ENCODE measurements at regions not wholly inside any gene's neighbourhood (a gene's known extent, or its start where the extent isn't known, plus 50 kb on each side); places are given as distances from the start of the nearest gene placed in this dataset.
A peak's percentile ranks its signal among the peaks of the same experiment; 100 is the strongest.

- Mint-ChIP-seq H3K4me3 (ENCODE audit: unreplicated experiment) (no peak overlapping the region), H3K27ac (ENCODE audit: low read depth, unreplicated experiment) (no peak overlapping the region), H3K9me3 (ENCODE audit: unreplicated experiment) (no peaks in the 10 kb centered on the region), H3K36me3 (ENCODE audit: insufficient read depth, unreplicated experiment) (no peaks in the 10 kb centered on the region), H3K4me1 (ENCODE audit: insufficient read depth, unreplicated experiment) (no peaks in the 10 kb centered on the region), H3K27me3 (ENCODE audit: insufficient read depth, unreplicated experiment) (peaks cover 85% of the 10 kb centered on the region)
- TF ChIP-seq CTCF (IDR thresholded peaks at IDR 0.05; ENCODE audit: unreplicated experiment): no peak
- CTCF ChIA-PET: interaction anchor here (0.5 kb wide), 1 partner anchor 226 kb away, joined by 3 read pairs; no protein-coding TSS in a partner anchor
- intact Hi-C loops (cut with micrococcal nuclease): no loop called here
- POLR2A ChIA-PET: no interaction called here
- BruUV-seq (replicated peaks): no TSS peak
- DNase-seq (ENCODE audit: unreplicated experiment): no peak
Measured at GRCh38 chr17:53088481-53088880, 734.2 kb upstream of the KIF2B start.

- CTCF ChIA-PET: no interaction called here
- H3K4me3 Mint-ChIP-seq (ENCODE audit: unreplicated experiment): no peak overlapping the region
- no peaks in the 10 kb centered on the region for H3K36me3 Mint-ChIP-seq (ENCODE audit: insufficient read depth, unreplicated experiment)
- H3K27ac Mint-ChIP-seq (ENCODE audit: low read depth, unreplicated experiment): no peak overlapping the region
- H3K9me3 Mint-ChIP-seq (ENCODE audit: unreplicated experiment): no peaks in the 10 kb centered on the region
- no peak for TF ChIP-seq CTCF (IDR thresholded peaks at IDR 0.05; ENCODE audit: unreplicated experiment)
- DNase-seq (ENCODE audit: unreplicated experiment): no peak
- POLR2A ChIA-PET: no interaction called here
- intact Hi-C loops (cut with micrococcal nuclease): no loop called here
- H3K4me1 Mint-ChIP-seq (ENCODE audit: insufficient read depth, unreplicated experiment): no peaks in the 10 kb centered on the region
- no peaks in the 10 kb centered on the region for H3K27me3 Mint-ChIP-seq (ENCODE audit: insufficient read depth, unreplicated experiment)
- BruUV-seq (replicated peaks): no TSS peak
Measured at GRCh38 chr17:53061446-53061845, 761.3 kb upstream of the KIF2B start.

- no peaks in the 10 kb centered on the region for H3K4me1 Mint-ChIP-seq (ENCODE audit: insufficient read depth, unreplicated experiment)
- intact Hi-C loops (cut with micrococcal nuclease): no loop called here
Measured at GRCh38 chr17:53058031-53058430, 764.7 kb upstream of the KIF2B start.

GRCh38 chr17:53046781-53047180 lies 775.9 kb upstream of the KIF2B start:
- H3K27ac Mint-ChIP-seq (ENCODE audit: low read depth, unreplicated experiment): no peak overlapping the region
- TF ChIP-seq CTCF (IDR thresholded peaks at IDR 0.05; ENCODE audit: unreplicated experiment): no peak
- H3K27me3 Mint-ChIP-seq (ENCODE audit: insufficient read depth, unreplicated experiment): no peaks in the 10 kb centered on the region
- POLR2A ChIA-PET: interaction anchor here (0.6 kb wide), 1 partner anchor 1447 kb away, joined by 3 read pairs; no protein-coding TSS in a partner anchor
- no TSS peak for BruUV-seq (replicated peaks)
- H3K9me3 Mint-ChIP-seq (ENCODE audit: unreplicated experiment): peaks cover 5% of the 10 kb centered on the region
- intact Hi-C loops (cut with micrococcal nuclease): no loop called here
- H3K4me3 Mint-ChIP-seq (ENCODE audit: unreplicated experiment): no peak overlapping the region
- no peak for DNase-seq (ENCODE audit: unreplicated experiment)
- CTCF ChIA-PET: interaction anchor here (3.6 kb wide), 1 partner anchor 14 kb away, joined by 14 read pairs; no protein-coding TSS in a partner anchor
- H3K36me3 Mint-ChIP-seq (ENCODE audit: insufficient read depth, unreplicated experiment): no peaks in the 10 kb centered on the region
- H3K4me1 Mint-ChIP-seq (ENCODE audit: insufficient read depth, unreplicated experiment): no peaks in the 10 kb centered on the region

More at GRCh38 chr17:53058031-53058430, 764.7 kb upstream of the KIF2B start:
- peaks cover 16% of the 10 kb centered on the region for H3K27me3 Mint-ChIP-seq (ENCODE audit: insufficient read depth, unreplicated experiment)
- ChIA-PET POLR2A (interaction anchor here (0.6 to 0.7 kb wide), 2 partner anchors 93 to 1836 kb away, joined by 3 to 4 read pairs; no protein-coding TSS in a partner anchor), CTCF (interaction anchor here (0.8 kb wide), 1 partner anchor 15 kb away, joined by 4 read pairs; no protein-coding TSS in a partner anchor)
- no peak overlapping the region for H3K27ac Mint-ChIP-seq (ENCODE audit: low read depth, unreplicated experiment)
- TF ChIP-seq CTCF (IDR thresholded peaks at IDR 0.05; ENCODE audit: unreplicated experiment): no peak
- no peak overlapping the region for H3K4me3 Mint-ChIP-seq (ENCODE audit: unreplicated experiment)
- H3K36me3 Mint-ChIP-seq (ENCODE audit: insufficient read depth, unreplicated experiment): no peaks in the 10 kb centered on the region
- H3K9me3 Mint-ChIP-seq (ENCODE audit: unreplicated experiment): no peaks in the 10 kb centered on the region
- BruUV-seq (replicated peaks): no TSS peak
- DNase-seq (ENCODE audit: unreplicated experiment): peak; percentile 31
